OCI-M2 (cell line): ENCODE measurements at regions not wholly inside any gene's neighbourhood (a gene's known extent, or its start where the extent isn't known, plus 50 kb on each side); places are given as distances from the start of the nearest gene placed in this dataset.
"Not testable (repeated sequence)": the region's sequence is repeated elsewhere in the genome, so short reads cannot be mapped to it uniquely, and the experiment has no call there.

Experiments
- DNase-seq: peaks from one replicate; lab custom pipeline; 2025; ENCODE audit not compliant: unreplicated experiment; lab: John Stamatoyannopoulos, UW

- DNase-seq: no peak
Measured at GRCh38 chrX:40945361-40945713, 139.9 kb upstream of the USP9X start.

GRCh38 chrX:40947276-40947675 lies 138.0 kb upstream of the USP9X start:
- no peak for DNase-seq

- DNase-seq: no peak
Measured at GRCh38 chrX:40949071-40949470, 136.2 kb upstream of the USP9X start.

- no peak for DNase-seq
Measured at GRCh38 chrX:40950546-40950945, 134.7 kb upstream of the USP9X start.

- not testable (repeated sequence) for DNase-seq
Measured at GRCh38 chrX:40951407-40951806, 133.8 kb upstream of the USP9X start.

GRCh38 chrX:40952855-40953254 lies 132.4 kb upstream of the USP9X start:
- DNase-seq: no peak

GRCh38 chrX:40953369-40953768 lies 131.9 kb upstream of the USP9X start:
- no peak for DNase-seq

- no peak for DNase-seq
Measured at GRCh38 chrX:40960041-40960440, 125.2 kb upstream of the USP9X start.

- no peak for DNase-seq
Measured at GRCh38 chrX:40962793-40963407, 122.3 kb upstream of the USP9X start.

- no peak for DNase-seq
Measured at GRCh38 chrX:40964008-40964407, 121.2 kb upstream of the USP9X start.

GRCh38 chrX:40964633-40965586 lies 120.3 kb upstream of the USP9X start:
- DNase-seq: no peak

GRCh38 chrX:40966213-40966820 lies 118.9 kb upstream of the USP9X start:
- no peak for DNase-seq

- DNase-seq: no peak
Measured at GRCh38 chrX:40968180-40968579, 117.1 kb upstream of the USP9X start.

GRCh38 chrX:40971736-40972135 lies 113.5 kb upstream of the USP9X start:
- DNase-seq: no peak

GRCh38 chrX:40973619-40974018 lies 111.6 kb upstream of the USP9X start:
- no peak for DNase-seq

- DNase-seq: no peak
Measured at GRCh38 chrX:40975951-40976350, 109.3 kb upstream of the USP9X start.

GRCh38 chrX:40976981-40977380 lies 108.3 kb upstream of the USP9X start:
- no peak for DNase-seq

- no peak for DNase-seq
Measured at GRCh38 chrX:40984962-40985361, 100.3 kb upstream of the USP9X start.

GRCh38 chrX:40987413-40987812 lies 97.8 kb upstream of the USP9X start:
- DNase-seq: no peak

- DNase-seq: no peak
Measured at GRCh38 chrX:40988100-40988499, 97.1 kb upstream of the USP9X start.

- DNase-seq: not testable (repeated sequence)
Measured at GRCh38 chrX:40993395-40993794, 91.8 kb upstream of the USP9X start.

GRCh38 chrX:40996886-40997530 lies 88.2 kb upstream of the USP9X start:
- no peak for DNase-seq
